Neural cell (in vitro differentiated cells): ENCODE measurements at regions not wholly inside any gene's neighbourhood (a gene's known extent, or its start where the extent isn't known, plus 50 kb on each side); places are given as distances from the start of the nearest gene placed in this dataset.

ENCODE experiments used
- H2AFZ ChIP-seq: fragments of 200-600, 300-800 bp; sonication (generic), shearing (Covaris generic); 2 replicates; pipeline ENCODE4 v1.6.0; 2014; ENCODE audit warnings: low read depth, mild to moderate bottlenecking, antibody characterized with exemption, low read length, moderate library complexity
- H3F3A ChIP-seq: fragments of 200-600 bp; shearing (Covaris generic); 2 replicates; pipeline ENCODE4 v1.6.1; 2016; ENCODE audit warnings: mild to moderate bottlenecking, moderate library complexity, mixed read lengths, antibody characterized with exemption, low read length; ENCODE audit not compliant: insufficient read depth, poor library complexity, severe bottlenecking
- H3K27ac ChIP-seq: fragments of 200-600, 300-800 bp; sonication (generic), shearing (Covaris generic); 2 replicates; pipeline ENCODE4 v1.5.1; 2014; ENCODE audit warnings: mild to moderate bottlenecking, low read length, moderate library complexity
- H3K27me3 ChIP-seq: fragments of 300-800, 200-600 bp; sonication (generic), shearing (Covaris generic); 2 replicates; pipeline ENCODE4 v1.6.0; 2014; ENCODE audit warnings: mild to moderate bottlenecking, low read depth, low read length, moderate library complexity; ENCODE audit not compliant: insufficient read depth
- H3K36me3 ChIP-seq: fragments of 300-800, 200-600 bp; sonication (generic), shearing (Covaris generic); 2 replicates; pipeline ENCODE4 v1.5.1; 2014; ENCODE audit warnings: mild to moderate bottlenecking, antibody characterized with exemption, low read length, moderate library complexity; ENCODE audit not compliant: insufficient read depth
- H3K4me2 ChIP-seq: fragments of 300-800, 200-600 bp; sonication (generic), shearing (Covaris generic); 2 replicates; pipeline ENCODE4 v1.6.0; 2014; ENCODE audit warnings: mild to moderate bottlenecking, low read length
- H3K4me3 ChIP-seq: fragments of 300-800, 200-600 bp; sonication (generic), shearing (Covaris generic); 2 replicates; pipeline ENCODE4 v1.5.1; 2014; ENCODE audit warnings: mild to moderate bottlenecking, low read length, moderate library complexity
- H3K79me2 ChIP-seq: fragments of 200-600 bp; shearing (Covaris generic); replicated peaks from 2 replicates; pipeline ENCODE4 v1.6.0; 2014; ENCODE audit warnings: mild to moderate bottlenecking, low read length, moderate library complexity; ENCODE audit not compliant: insufficient read depth
- H3K9ac ChIP-seq: fragments of 300-800, 200-600 bp; sonication (generic), shearing (Covaris generic); 2 replicates; pipeline ENCODE4 v1.6.1; 2016; ENCODE audit warnings: mild to moderate bottlenecking, low read length, mixed read lengths
- H3K9me2 ChIP-seq: fragments of 200-600 bp; shearing (Covaris generic); 2 replicates; pipeline ENCODE4 v1.6.1; 2016; ENCODE audit warnings: mild to moderate bottlenecking, low read length, mixed read lengths; ENCODE audit not compliant: insufficient read depth
- H3K9me3 ChIP-seq: fragments of 200-600, 300-800 bp; sonication (generic), shearing (Covaris generic); 2 replicates; pipeline ENCODE4 v1.6.1; 2016; ENCODE audit warnings: mild to moderate bottlenecking, mixed run types, low read length, moderate library complexity, mixed read lengths
- H4K20me1 ChIP-seq: fragments of 200-600 bp; shearing (Covaris generic); 2 replicates; pipeline ENCODE4 v1.6.1; 2016; ENCODE audit warnings: mild to moderate bottlenecking, mixed run types; ENCODE audit not compliant: insufficient read depth
- EP300 ChIP-seq: fragments of 450-650 bp; conservative IDR thresholded peaks from 2 replicates; pipeline ENCODE4 v1.6.1; 2014; ENCODE audit warnings: antibody characterized with exemption, mild to moderate bottlenecking, moderate library complexity; ENCODE audit not compliant: poor library complexity, severe bottlenecking
- EZH2 ChIP-seq: fragments of 200-600, 300-800 bp; shearing (Covaris generic), sonication (generic); IDR thresholded peaks from 2 replicates; pipeline ENCODE4 v1.6.1; 2014; ENCODE audit warnings: antibody characterized with exemption, low read length, borderline replicate concordance, mild to moderate bottlenecking; ENCODE audit not compliant: insufficient read depth, poor library complexity, severe bottlenecking
- MXI1 ChIP-seq: fragments of 450-650 bp; conservative IDR thresholded peaks from 2 replicates; pipeline ENCODE4 v1.6.1; 2014; ENCODE audit warnings: antibody characterized with exemption, mild to moderate bottlenecking; ENCODE audit not compliant: poor library complexity, severe bottlenecking
- POLR2AphosphoS5 ChIP-seq: IDR thresholded peaks from 2 replicates; pipeline ENCODE4 v1.6.1; 2012
- RAD21 ChIP-seq: fragments of 450-650 bp; conservative IDR thresholded peaks from 2 replicates; pipeline ENCODE4 v1.6.1; 2014; ENCODE audit warnings: antibody characterized with exemption, mild to moderate bottlenecking, moderate library complexity
- SMC3 ChIP-seq: fragments of 450-650 bp; conservative IDR thresholded peaks from 2 replicates; pipeline ENCODE4 v1.6.1; 2014; ENCODE audit warnings: antibody characterized with exemption, mild to moderate bottlenecking, moderate library complexity; ENCODE audit not compliant: poor library complexity
- TAF1 ChIP-seq: IDR thresholded peaks from 2 replicates; pipeline ENCODE4 v1.6.1; 2012; ENCODE audit warnings: low read depth
- TF ChIP-seq, protein P1 (sequence below): IDR thresholded peaks from 2 replicates; pipeline ENCODE4 v1.6.1; 2012; ENCODE audit warnings: borderline replicate concordance
- TF ChIP-seq, protein P2 (sequence below): fragments of 450-650 bp; IDR thresholded peaks from 2 replicates; pipeline ENCODE4 v1.5.1; 2014; ENCODE audit warnings: antibody characterized with exemption, mild to moderate bottlenecking, moderate library complexity; ENCODE audit not compliant: poor library complexity, severe bottlenecking

DNA sequence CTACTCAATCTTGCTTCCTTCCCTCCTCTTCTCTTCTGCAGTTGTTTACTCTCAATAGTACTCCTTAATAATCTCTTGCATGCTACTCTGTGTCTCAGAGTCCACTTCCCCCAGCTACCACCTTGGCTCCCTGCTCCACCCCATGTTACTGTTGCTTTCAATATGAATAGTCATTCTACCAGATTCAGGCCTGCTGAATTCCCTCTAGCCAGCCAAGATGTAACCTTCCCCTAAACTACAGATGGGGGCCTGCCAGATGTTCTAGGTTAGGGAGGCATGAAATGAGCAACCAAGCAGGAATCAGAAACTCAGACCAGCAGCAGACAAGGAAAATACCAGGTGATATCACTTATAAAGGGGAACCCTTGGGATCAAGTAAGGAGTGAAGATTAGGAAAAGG is 392.1 kb upstream of the DDHD1 start:
- Histone ChIP-seq H3K9me3 (no peaks in the 10 kb centered on the region), H3K9me2 (no peaks in the 10 kb centered on the region), H3K4me3 (no peak overlapping the region), H3K36me3 (no peaks in the 10 kb centered on the region), H2AFZ (no peak overlapping the region), H3K79me2 (no peaks in the 10 kb centered on the region), H4K20me1 (no peaks in the 10 kb centered on the region), H3K27ac (no peak overlapping the region), H3K4me2 (no peak overlapping the region), H3K9ac (no peak overlapping the region), H3K27me3 (no peaks in the 10 kb centered on the region), H3F3A (no peaks in the 10 kb centered on the region)
- TF ChIP-seq, protein P1, sequence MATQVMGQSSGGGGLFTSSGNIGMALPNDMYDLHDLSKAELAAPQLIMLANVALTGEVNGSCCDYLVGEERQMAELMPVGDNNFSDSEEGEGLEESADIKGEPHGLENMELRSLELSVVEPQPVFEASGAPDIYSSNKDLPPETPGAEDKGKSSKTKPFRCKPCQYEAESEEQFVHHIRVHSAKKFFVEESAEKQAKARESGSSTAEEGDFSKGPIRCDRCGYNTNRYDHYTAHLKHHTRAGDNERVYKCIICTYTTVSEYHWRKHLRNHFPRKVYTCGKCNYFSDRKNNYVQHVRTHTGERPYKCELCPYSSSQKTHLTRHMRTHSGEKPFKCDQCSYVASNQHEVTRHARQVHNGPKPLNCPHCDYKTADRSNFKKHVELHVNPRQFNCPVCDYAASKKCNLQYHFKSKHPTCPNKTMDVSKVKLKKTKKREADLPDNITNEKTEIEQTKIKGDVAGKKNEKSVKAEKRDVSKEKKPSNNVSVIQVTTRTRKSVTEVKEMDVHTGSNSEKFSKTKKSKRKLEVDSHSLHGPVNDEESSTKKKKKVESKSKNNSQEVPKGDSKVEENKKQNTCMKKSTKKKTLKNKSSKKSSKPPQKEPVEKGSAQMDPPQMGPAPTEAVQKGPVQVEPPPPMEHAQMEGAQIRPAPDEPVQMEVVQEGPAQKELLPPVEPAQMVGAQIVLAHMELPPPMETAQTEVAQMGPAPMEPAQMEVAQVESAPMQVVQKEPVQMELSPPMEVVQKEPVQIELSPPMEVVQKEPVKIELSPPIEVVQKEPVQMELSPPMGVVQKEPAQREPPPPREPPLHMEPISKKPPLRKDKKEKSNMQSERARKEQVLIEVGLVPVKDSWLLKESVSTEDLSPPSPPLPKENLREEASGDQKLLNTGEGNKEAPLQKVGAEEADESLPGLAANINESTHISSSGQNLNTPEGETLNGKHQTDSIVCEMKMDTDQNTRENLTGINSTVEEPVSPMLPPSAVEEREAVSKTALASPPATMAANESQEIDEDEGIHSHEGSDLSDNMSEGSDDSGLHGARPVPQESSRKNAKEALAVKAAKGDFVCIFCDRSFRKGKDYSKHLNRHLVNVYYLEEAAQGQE, result no peak
- TF ChIP-seq RAD21, result no peak
- TF ChIP-seq MXI1, result no peak
- no peak for TF ChIP-seq EP300
- TF ChIP-seq EZH2, result no peak
- no peak for TF ChIP-seq TAF1
- TF ChIP-seq POLR2AphosphoS5, result no peak
- TF ChIP-seq, protein P2, sequence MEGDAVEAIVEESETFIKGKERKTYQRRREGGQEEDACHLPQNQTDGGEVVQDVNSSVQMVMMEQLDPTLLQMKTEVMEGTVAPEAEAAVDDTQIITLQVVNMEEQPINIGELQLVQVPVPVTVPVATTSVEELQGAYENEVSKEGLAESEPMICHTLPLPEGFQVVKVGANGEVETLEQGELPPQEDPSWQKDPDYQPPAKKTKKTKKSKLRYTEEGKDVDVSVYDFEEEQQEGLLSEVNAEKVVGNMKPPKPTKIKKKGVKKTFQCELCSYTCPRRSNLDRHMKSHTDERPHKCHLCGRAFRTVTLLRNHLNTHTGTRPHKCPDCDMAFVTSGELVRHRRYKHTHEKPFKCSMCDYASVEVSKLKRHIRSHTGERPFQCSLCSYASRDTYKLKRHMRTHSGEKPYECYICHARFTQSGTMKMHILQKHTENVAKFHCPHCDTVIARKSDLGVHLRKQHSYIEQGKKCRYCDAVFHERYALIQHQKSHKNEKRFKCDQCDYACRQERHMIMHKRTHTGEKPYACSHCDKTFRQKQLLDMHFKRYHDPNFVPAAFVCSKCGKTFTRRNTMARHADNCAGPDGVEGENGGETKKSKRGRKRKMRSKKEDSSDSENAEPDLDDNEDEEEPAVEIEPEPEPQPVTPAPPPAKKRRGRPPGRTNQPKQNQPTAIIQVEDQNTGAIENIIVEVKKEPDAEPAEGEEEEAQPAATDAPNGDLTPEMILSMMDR, result no peak
- TF ChIP-seq SMC3, result no peak

DNA sequence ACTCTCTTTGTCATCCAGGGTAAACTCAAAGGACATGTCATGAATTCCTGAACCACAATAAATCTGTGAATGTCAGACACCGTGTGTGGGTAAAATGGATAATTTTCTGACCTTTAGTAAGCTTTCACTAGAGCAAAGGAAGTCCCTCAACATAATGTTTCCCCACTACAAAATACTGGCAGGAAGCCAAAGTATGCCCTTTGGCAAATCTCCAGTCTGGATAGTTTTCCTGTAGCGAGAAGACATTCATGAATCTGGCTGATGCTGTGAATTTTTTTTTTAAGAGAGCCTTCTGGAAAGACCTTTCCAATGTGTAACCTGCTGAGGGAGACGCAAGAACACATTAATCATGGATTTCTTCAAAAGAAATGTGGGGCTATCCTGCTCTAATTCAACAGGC is 389.6 kb upstream of the DDHD1 start:
- Histone ChIP-seq H3K79me2 (no peaks in the 10 kb centered on the region), H3K36me3 (no peaks in the 10 kb centered on the region), H3K27ac (no peak overlapping the region), H3K4me3 (no peak overlapping the region), H3K4me2 (no peak overlapping the region), H3K9me3 (no peaks in the 10 kb centered on the region), H2AFZ (no peak overlapping the region), H3K27me3 (no peaks in the 10 kb centered on the region), H3K9ac (no peak overlapping the region), H3K9me2 (no peaks in the 10 kb centered on the region), H3F3A (no peaks in the 10 kb centered on the region), H4K20me1 (no peaks in the 10 kb centered on the region)
- no peak for TF ChIP-seq MXI1

DNA sequence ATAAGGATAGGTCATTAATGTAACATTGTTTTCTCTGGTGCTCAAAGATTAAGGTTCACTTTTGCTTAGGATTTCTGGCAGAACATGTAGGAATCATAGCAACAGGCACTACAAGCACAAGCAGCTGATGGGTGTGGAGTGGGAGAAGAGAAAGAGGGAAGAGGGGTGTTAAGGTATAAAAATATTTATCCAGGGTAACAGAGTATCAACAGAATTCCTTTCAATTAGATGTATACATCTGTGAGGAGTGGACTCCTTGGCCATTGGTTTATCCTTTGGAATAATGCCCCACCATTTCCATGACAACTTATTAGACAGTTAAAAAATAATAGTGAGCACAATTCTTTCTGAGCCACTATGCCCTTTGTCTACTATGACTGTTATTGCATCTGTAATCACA is 388.3 kb upstream of the DDHD1 start:
- Histone ChIP-seq H3K27ac (no peak overlapping the region), H2AFZ (no peak overlapping the region), H3K9me3 (no peaks in the 10 kb centered on the region), H4K20me1 (no peaks in the 10 kb centered on the region), H3K9me2 (no peaks in the 10 kb centered on the region), H3K79me2 (no peaks in the 10 kb centered on the region), H3K9ac (no peak overlapping the region), H3K36me3 (no peaks in the 10 kb centered on the region), H3F3A (no peaks in the 10 kb centered on the region), H3K27me3 (no peaks in the 10 kb centered on the region), H3K4me2 (no peak overlapping the region), H3K4me3 (no peak overlapping the region)
- TF ChIP-seq, protein P2, result no peak
